Sigmoid colon (tissue), 4 donors: ENCODE measurements at regions not wholly inside any gene's neighbourhood (a gene's known extent, or its start where the extent isn't known, plus 50 kb on each side); places are given as distances from the start of the nearest gene placed in this dataset.

ENCODE experiments used
- EP300 ChIP-seq, 4 donors: sonication (generic); formaldehyde crosslinking; IDR thresholded peaks; one replicate each; pipeline ENCODE4 v1.6.1; 2017; ENCODE audit warnings: antibody characterized with exemption in 4 of 4
- POLR2A ChIP-seq, 2 donors: fragments of 450-650 bp; IDR thresholded peaks; one replicate each; pipeline ENCODE4 v1.6.1; 2016; ENCODE audit warnings: antibody characterized with exemption in 2 of 2, mild to moderate bottlenecking in 2 of 2, moderate library complexity in 2 of 2
- POLR2AphosphoS5 ChIP-seq, 4 donors: sonication (generic); formaldehyde crosslinking; IDR thresholded peaks; one replicate each; pipeline ENCODE4 v1.6.1; 2017; ENCODE audit warnings: antibody characterized with exemption in 4 of 4
- TF ChIP-seq, protein P1 (sequence below), 4 experiments: fragments of 450-650 bp in 3 of 4; fragments of 200-600 bp in 1 of 4; IDR thresholded peaks; one replicate each; pipeline ENCODE4 v1.5.1; 2016 to 2019; ENCODE audit warnings: antibody characterized with exemption in 4 of 4, mild to moderate bottlenecking in 3 of 4, moderate library complexity in 2 of 4

DNA sequence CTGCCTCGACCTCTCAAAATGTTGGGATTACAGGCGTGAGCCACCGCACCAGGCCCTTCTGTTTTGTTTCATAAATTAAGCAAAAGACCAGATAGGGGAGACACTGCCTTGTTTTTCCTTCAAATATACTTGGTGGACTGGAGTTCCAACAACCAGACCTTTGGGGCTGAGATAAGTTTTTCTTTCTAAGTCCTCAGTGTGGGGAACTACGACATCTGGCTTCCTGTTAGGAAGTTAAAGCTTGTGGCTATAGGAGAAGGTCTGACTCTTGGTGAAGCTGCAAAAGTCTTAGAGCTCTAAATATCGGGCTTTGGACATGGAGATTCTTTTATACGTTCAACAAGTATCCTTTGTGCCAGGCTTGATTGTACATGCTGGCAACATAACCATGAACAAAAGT is 64.1 kb upstream of the EED start:
- TF ChIP-seq, protein P1, sequence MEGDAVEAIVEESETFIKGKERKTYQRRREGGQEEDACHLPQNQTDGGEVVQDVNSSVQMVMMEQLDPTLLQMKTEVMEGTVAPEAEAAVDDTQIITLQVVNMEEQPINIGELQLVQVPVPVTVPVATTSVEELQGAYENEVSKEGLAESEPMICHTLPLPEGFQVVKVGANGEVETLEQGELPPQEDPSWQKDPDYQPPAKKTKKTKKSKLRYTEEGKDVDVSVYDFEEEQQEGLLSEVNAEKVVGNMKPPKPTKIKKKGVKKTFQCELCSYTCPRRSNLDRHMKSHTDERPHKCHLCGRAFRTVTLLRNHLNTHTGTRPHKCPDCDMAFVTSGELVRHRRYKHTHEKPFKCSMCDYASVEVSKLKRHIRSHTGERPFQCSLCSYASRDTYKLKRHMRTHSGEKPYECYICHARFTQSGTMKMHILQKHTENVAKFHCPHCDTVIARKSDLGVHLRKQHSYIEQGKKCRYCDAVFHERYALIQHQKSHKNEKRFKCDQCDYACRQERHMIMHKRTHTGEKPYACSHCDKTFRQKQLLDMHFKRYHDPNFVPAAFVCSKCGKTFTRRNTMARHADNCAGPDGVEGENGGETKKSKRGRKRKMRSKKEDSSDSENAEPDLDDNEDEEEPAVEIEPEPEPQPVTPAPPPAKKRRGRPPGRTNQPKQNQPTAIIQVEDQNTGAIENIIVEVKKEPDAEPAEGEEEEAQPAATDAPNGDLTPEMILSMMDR (IDR thresholded peaks at IDR 0.05) = no peak
- TF ChIP-seq POLR2AphosphoS5 (IDR thresholded peaks at IDR 0.05) = no peak
- no peak for TF ChIP-seq POLR2A (IDR thresholded peaks at IDR 0.05)
- no peak for TF ChIP-seq EP300 (IDR thresholded peaks at IDR 0.05)
